LNCaP clone FGC (cell line): ENCODE measurements at regions not wholly inside any gene's neighbourhood (a gene's known extent, or its start where the extent isn't known, plus 50 kb on each side); places are given as distances from the start of the nearest gene placed in this dataset.

ENCODE experiments used
- DNase-seq: peaks from one replicate; pipeline ENCODE4 v3.0.0-alpha.2; 2011; ENCODE audit warnings: low read depth
- H3K4me3 ChIP-seq: 2 replicates; pipeline ENCODE4 v1.5.1; 2011; ENCODE audit warnings: mild to moderate bottlenecking, low read depth, low read length, control low read depth
- TF ChIP-seq, protein P1 (sequence below): IDR thresholded peaks from 2 replicates; pipeline ENCODE4 v1.5.1; 2012; ENCODE audit warnings: mild to moderate bottlenecking; ENCODE audit not compliant: control insufficient read depth, insufficient read depth; ENCODE audit errors: extremely low read depth

DNA sequence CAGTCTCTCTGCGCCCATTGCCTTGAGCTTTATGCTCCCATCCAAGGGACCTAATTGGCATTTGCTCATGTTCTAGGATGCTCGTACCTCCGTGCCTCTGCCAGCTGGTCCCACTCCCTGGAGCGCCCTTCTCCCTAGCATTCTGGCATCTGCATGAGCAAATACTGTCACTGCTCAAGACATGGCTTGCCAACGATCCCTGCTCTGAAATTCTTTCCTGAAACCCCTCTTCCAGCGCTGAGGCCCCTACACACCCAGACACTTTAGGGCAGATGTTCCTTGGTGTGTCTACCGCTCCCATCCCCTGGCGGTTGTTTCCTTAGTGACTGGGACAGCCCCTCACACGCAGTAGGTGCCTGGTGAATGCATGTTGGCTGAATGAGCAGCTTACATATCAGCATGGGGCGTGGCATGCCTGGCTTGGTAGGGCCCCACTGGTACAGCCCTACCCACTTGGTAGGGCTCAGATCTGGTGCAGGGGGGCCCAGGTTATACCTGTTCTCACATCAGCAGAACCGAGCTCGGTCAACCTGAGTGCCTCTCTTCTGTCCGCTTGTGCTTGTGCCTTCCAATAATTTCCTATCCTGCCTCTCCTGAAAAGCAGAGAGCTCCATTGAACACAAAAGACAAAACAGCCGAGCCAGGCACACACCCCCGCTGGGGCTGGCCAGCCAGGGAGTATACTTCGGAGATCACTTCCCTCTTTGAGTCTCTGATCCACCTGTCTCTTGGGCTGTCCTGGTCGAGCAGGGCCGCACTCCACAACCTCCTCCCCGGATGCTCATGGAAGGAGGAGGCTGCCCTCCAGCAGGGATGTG is 59.2 kb downstream of the INHBB start:
- no peak for DNase-seq
- no peak overlapping the region for H3K4me3 ChIP-seq
- TF ChIP-seq, protein P1, sequence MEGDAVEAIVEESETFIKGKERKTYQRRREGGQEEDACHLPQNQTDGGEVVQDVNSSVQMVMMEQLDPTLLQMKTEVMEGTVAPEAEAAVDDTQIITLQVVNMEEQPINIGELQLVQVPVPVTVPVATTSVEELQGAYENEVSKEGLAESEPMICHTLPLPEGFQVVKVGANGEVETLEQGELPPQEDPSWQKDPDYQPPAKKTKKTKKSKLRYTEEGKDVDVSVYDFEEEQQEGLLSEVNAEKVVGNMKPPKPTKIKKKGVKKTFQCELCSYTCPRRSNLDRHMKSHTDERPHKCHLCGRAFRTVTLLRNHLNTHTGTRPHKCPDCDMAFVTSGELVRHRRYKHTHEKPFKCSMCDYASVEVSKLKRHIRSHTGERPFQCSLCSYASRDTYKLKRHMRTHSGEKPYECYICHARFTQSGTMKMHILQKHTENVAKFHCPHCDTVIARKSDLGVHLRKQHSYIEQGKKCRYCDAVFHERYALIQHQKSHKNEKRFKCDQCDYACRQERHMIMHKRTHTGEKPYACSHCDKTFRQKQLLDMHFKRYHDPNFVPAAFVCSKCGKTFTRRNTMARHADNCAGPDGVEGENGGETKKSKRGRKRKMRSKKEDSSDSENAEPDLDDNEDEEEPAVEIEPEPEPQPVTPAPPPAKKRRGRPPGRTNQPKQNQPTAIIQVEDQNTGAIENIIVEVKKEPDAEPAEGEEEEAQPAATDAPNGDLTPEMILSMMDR, result no peak

DNA sequence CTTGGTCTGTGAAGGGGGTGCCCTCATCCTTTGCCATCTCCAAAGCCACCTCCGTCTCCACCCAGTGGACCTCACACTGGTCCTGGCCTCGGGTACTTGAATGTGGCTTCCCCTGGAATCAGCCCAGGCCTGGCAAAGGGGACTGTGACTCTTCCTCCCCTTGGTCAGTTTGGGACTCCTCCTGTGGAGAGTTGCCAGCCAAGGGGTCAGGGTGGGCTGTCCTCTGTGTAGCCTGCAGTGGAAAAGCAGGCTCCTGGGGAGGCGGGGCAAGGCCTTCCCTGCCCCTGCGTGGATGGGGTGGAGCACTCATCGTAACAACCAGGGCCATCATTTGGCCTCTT is 59.8 kb downstream of the INHBB start:
- no peak overlapping the region for H3K4me3 ChIP-seq
- TF ChIP-seq, protein P1, result no peak

DNA sequence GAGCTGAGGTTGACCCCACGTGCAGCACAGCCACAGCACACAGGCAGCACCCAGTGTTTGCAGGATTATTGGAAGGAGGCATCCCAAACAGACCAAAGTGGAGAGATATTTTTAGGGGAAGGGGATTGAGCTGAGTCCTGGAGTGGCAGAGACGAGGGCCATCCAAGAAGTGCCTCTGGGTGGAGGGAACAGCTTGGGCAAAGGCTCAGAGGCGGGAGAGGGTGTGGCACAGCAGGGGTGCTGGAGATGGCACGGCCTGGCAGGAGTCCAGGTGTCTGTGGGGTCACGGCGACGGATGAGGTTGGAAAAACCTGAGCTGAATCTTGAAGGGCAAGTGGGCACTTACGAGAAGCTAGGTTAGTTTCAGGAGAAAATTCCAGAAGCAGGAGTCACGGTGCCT is 60.6 kb downstream of the INHBB start:
- no peak for DNase-seq
- no peak overlapping the region for H3K4me3 ChIP-seq
- TF ChIP-seq, protein P1, result no peak

More for the DNA sequence above, 59.8 kb downstream of the INHBB start:
- no peak for DNase-seq

DNA sequence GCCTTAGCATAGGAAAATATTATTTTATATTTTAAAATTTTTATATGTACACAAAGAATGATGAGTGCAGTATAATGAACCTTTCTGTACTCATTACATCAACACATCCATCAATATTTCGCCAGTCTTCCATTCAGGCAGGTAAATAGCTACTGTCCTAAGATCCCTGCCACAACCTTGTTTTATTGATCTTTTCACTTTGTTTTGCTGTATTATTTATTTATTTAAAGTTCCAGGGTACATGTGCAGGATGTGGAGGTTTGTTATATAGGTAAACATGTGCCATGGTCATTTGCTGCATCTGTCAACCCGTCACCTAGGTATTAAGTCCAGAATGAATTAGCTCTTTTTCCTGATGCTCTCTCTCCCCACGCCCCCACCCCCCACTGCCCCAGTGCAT is 64.6 kb downstream of the INHBB start:
- H3K4me3 ChIP-seq, result no peak overlapping the region
- DNase-seq, result no peak
- TF ChIP-seq, protein P1, result no peak

DNA sequence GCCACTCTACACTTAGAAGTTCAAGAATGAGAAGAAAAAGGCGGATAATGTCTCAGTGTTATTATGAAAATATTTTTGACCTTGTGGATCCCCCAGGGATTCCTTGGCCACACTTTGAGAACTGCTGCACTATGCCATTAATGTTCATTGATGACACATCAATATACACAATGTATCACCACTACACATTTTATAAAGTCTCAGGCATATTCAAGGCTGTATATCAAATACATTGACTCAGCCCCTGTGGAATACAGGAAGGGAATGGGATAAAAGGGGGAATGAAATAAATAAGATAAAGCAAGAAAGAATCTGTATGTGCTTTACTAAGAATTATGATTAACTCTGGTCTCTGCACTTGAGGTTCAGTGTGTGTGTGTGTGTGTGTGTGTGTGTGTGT is 69.1 kb downstream of the INHBB start:
- TF ChIP-seq, protein P1, result no peak
- no peak for DNase-seq
- no peak overlapping the region for H3K4me3 ChIP-seq

DNA sequence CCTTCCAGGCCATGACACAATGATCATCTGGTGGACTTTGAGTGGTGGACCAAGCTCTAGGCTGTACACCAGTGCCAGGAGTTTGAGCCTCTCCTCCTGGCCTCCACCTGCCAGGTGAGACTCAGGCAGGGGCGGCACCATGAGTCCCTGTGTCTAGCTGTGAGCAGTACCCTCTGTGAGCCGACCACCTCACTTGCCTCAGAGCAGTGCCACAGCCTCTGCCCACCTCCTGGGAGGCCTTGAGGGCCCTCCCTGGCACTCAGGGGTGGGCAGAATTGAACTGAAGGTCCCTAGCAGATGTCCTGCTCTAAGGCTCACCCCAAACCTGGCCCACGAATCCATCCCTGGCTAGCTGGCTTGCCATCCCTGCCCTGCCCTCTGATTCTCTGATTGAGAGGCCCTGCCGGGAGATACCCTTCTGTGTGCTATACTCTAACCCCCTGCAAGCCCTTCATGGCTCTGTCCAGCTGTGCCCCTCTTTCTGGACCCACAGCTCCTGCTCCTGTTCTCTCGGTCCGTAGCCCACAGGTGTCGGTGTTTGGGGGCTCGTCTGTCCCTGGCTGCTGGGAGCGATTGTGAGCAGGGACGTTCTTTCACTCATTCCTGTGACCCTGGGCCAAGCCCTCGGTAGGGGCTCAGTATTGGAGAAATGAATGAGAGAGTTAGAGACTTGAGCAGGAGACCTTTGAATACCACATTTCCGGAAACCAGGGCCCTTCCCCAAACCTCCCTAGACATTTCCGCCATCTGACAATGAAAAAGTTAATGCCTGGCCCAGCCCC is 70.0 kb downstream of the INHBB start:
- TF ChIP-seq, protein P1, result no peak
- DNase-seq, result no peak
- H3K4me3 ChIP-seq, result no peak overlapping the region
